SK-N-SH (cell line): ENCODE measurements at regions not wholly inside any gene's neighbourhood (a gene's known extent, or its start where the extent isn't known, plus 50 kb on each side); places are given as distances from the start of the nearest gene placed in this dataset.

Source experiments
- CTCF ChIA-PET: fragments of 300-600, 350-600 bp; formaldehyde crosslinking; extraction: SDS; loops from one replicate; lab custom pipeline; 2021; lab: Yijun Ruan, JAX
- POLR2A ChIA-PET: fragments of 350-600 bp; sonication (Branson Sonifier 250); formaldehyde crosslinking; extraction: SDS; loops from one replicate; lab custom pipeline; 2020; ENCODE audit warnings: antibody characterized with exemption, inconsistent platforms; lab: Yijun Ruan, JAX
- DNase-seq: peaks from one replicate; pipeline ENCODE4 v3.0.0; 2012
- H2AFZ ChIP-seq: fragments of 200-600 bp; sonication (generic); 2 replicates; pipeline ENCODE4 v1.8.1; 2016; ENCODE audit warnings: antibody characterized with exemption, mild to moderate bottlenecking, low read depth
- H3F3A ChIP-seq: fragments of 200-600 bp; sonication (generic); replicated peaks from 2 replicates; pipeline ENCODE3; 2016; ENCODE audit warnings: antibody characterized with exemption, mild to moderate bottlenecking; ENCODE audit not compliant: insufficient read depth
- H3K27ac ChIP-seq, 2 experiments: fragments of 200-500 bp in 1 of 2; fragments of 200-600 bp in 1 of 2; sonication (Bioruptor generic) in 1 of 2; sonication (generic), shearing (Covaris generic) in 1 of 2; 2 replicates each; pipeline versions ENCODE4 v1.5.1 to v1.6.1; 2014 to 2016; ENCODE audit warnings: low read depth in 2 of 2, inconsistent platforms in 1 of 2, low read length in 1 of 2, mild to moderate bottlenecking in 1 of 2, mixed read lengths in 1 of 2
- H3K27me3 ChIP-seq: fragments of 200-600 bp; sonication (generic), shearing (Covaris generic); 2 replicates; pipeline ENCODE4 v1.6.1; 2016; ENCODE audit warnings: mixed run types; ENCODE audit not compliant: insufficient read depth
- H3K36me3 ChIP-seq, 2 experiments: fragments of 200-500 bp in 1 of 2; fragments of 200-600 bp in 1 of 2; sonication (Bioruptor generic) in 1 of 2; sonication (generic) in 1 of 2; replicated peaks in 1 of 2; 2 replicates each; pipeline versions ENCODE3 to v1.5.1; 2014 to 2016; ENCODE audit warnings: low read length in 1 of 2, mild to moderate bottlenecking in 1 of 2; ENCODE audit not compliant: insufficient read depth in 2 of 2, control insufficient read depth in 1 of 2
- H3K4me1 ChIP-seq, 2 experiments: fragments of 200-500 bp in 1 of 2; fragments of 200-600 bp in 1 of 2; sonication (Bioruptor generic) in 1 of 2; sonication (generic), shearing (Covaris generic) in 1 of 2; 2 replicates each; pipeline versions ENCODE4 v1.5.1 to v1.6.1; 2014 to 2016; ENCODE audit warnings: low read depth in 1 of 2, low read length in 1 of 2, mixed run types in 1 of 2; ENCODE audit not compliant: insufficient read depth in 2 of 2, control insufficient read depth in 1 of 2
- H3K4me2 ChIP-seq: fragments of 200-600 bp; sonication (generic), shearing (Covaris generic); 2 replicates; pipeline ENCODE4 v1.6.1; 2017; ENCODE audit warnings: mixed run types
- H3K4me3 ChIP-seq, 2 experiments: fragments of 200-500 bp in 1 of 2; fragments of 200-600 bp in 1 of 2; sonication (Bioruptor generic) in 1 of 2; sonication (generic), shearing (Covaris generic) in 1 of 2; 2 replicates each; pipeline versions ENCODE4 v1.5.1 to v1.8.1; 2014 to 2016; ENCODE audit warnings: low read depth in 2 of 2, inconsistent platforms in 1 of 2, low read length in 1 of 2, mild to moderate bottlenecking in 1 of 2, mixed read lengths in 1 of 2, moderate library complexity in 1 of 2
- H3K79me2 ChIP-seq: fragments of 200-600 bp; sonication (generic); 2 replicates; pipeline ENCODE4 v1.8.1; 2017; ENCODE audit warnings: mild to moderate bottlenecking; ENCODE audit not compliant: insufficient read depth
- H3K9ac ChIP-seq: fragments of 200-600 bp; sonication (generic); 2 replicates; pipeline ENCODE4 v1.6.1; 2017; ENCODE audit warnings: mixed run types
- H3K9me2 ChIP-seq: fragments of 200-600 bp; sonication (generic); 2 replicates; pipeline ENCODE4 v1.6.1; 2017; ENCODE audit warnings: mixed run types
- H3K9me3 ChIP-seq: fragments of 200-600 bp; sonication (generic); 2 replicates; pipeline ENCODE4 v1.6.1; 2017; ENCODE audit warnings: mixed run types, mild to moderate bottlenecking, moderate library complexity
- H4K20me1 ChIP-seq: fragments of 200-600 bp; sonication (generic); 2 replicates; pipeline ENCODE4 v1.6.1; 2017; ENCODE audit warnings: mild to moderate bottlenecking, mixed run types; ENCODE audit not compliant: insufficient read depth
- CHD2 ChIP-seq: fragments of 150-350 bp; IDR thresholded peaks from 2 replicates; pipeline ENCODE4 v1.6.1; 2018; ENCODE audit warnings: low read length; ENCODE audit not compliant: partially characterized antibody
- CTCF ChIP-seq: fragments of 200-600 bp; sonication (generic); IDR thresholded peaks from 2 replicates; pipeline ENCODE4 v1.6.1; 2017; ENCODE audit warnings: antibody characterized with exemption, mild to moderate bottlenecking, moderate library complexity
- EZH2phosphoT487 ChIP-seq: fragments of 200-600 bp; sonication (generic); IDR thresholded peaks from 2 replicates; pipeline ENCODE4 v1.6.1; 2017; ENCODE audit warnings: low read depth, mixed run types, mild to moderate bottlenecking, antibody characterized with exemption, moderate library complexity, borderline replicate concordance
- FOSL2 ChIP-seq: IDR thresholded peaks from 2 replicates; pipeline ENCODE4 v1.4.0; 2012; ENCODE audit warnings: low read depth, mild to moderate bottlenecking, moderate library complexity, borderline replicate concordance
- IRF3 ChIP-seq: fragments of 150-350 bp; IDR thresholded peaks from 2 replicates; pipeline ENCODE4 v1.6.1; 2016; ENCODE audit warnings: mild to moderate bottlenecking, low read depth, low read length
- PBX3 ChIP-seq: IDR thresholded peaks from 2 replicates; pipeline ENCODE4; 2012
- RAD21 ChIP-seq: IDR thresholded peaks from 2 replicates; pipeline ENCODE4 v1.6.1; 2012; ENCODE audit warnings: mild to moderate bottlenecking, low read length
- TCF12 ChIP-seq: IDR thresholded peaks from 2 replicates; pipeline ENCODE4 v1.4.0; 2012
- YY1 ChIP-seq: IDR thresholded peaks from 2 replicates; pipeline ENCODE4 v1.4.0; 2012; ENCODE audit warnings: low read depth, mild to moderate bottlenecking
- WGBS: methylation state at CpG from one replicate; pipeline ENCODE4 v1.1.6; 2017; ENCODE audit warnings: low lambda C conversion rate; 5-methylcytosine and 5-hydroxymethylcytosine counted together

- TF ChIP-seq CTCF = no peak
These were observed 545.8 kb downstream of the MMUT start (continued) for GRCh38 chr6:48917233-48917632.

- no peak overlapping the region for H3K27ac ChIP-seq
- H2AFZ ChIP-seq = no peak overlapping the region
- CTCF ChIA-PET = no interaction called here
These were observed 546.4 kb downstream of the MMUT start for GRCh38 chr6:48916607-48917006.

GRCh38 chr6:48915591-48915990 is 547.5 kb downstream of the MMUT start:
- TF ChIP-seq CHD2 = no peak
- Histone ChIP-seq H3K79me2 (no peaks in the 10 kb centered on the region), H4K20me1 (no peaks in the 10 kb centered on the region), H3K27me3 (no peaks in the 10 kb centered on the region; the same call in 1 of the 2 replicates), H3F3A (no peaks in the 10 kb centered on the region), H3K9me3 (no peaks in the 10 kb centered on the region), H3K36me3 (no peaks in the 10 kb centered on the region), H2AFZ (no peak overlapping the region), H3K9ac (no peak overlapping the region), H3K4me2 (no peak overlapping the region), H3K4me3 (no peak overlapping the region), H3K9me2 (no peaks in the 10 kb centered on the region), H3K4me1 (no peaks in the 10 kb centered on the region), H3K27ac (no peak overlapping the region)
- no peak for DNase-seq
- CTCF ChIA-PET = no interaction called here
- POLR2A ChIA-PET = no interaction called here

More at GRCh38 chr6:48916607-48917006, 546.4 kb downstream of the MMUT start:
- no peaks in the 10 kb centered on the region for H4K20me1 ChIP-seq
- H3K4me2 ChIP-seq = no peak overlapping the region
- H3K36me3 ChIP-seq = no peaks in the 10 kb centered on the region
- no peak overlapping the region for H3K4me3 ChIP-seq
- H3K9me2 ChIP-seq = no peaks in the 10 kb centered on the region
- H3F3A ChIP-seq = no peaks in the 10 kb centered on the region
- H3K4me1 ChIP-seq = no peaks in the 10 kb centered on the region
- DNase-seq = no peak
- no peaks in the 10 kb centered on the region for H3K9me3 ChIP-seq
- TF ChIP-seq FOSL2 = no peak
- no peak for TF ChIP-seq RAD21
- POLR2A ChIA-PET = no interaction called here
- no peaks in the 10 kb centered on the region for H3K79me2 ChIP-seq
- H3K9ac ChIP-seq = no peak overlapping the region
- H3K27me3 ChIP-seq = no peaks in the 10 kb centered on the region; the same call in 1 of the 2 replicates

- no peaks in the 10 kb centered on the region for H3K79me2 ChIP-seq
- no peak for TF ChIP-seq YY1
- TF ChIP-seq EZH2phosphoT487 = no peak
- TF ChIP-seq PBX3 = no peak
- TF ChIP-seq CTCF = no peak
- TF ChIP-seq IRF3 = no peak
- TF ChIP-seq TCF12 = no peak
These were observed 550.5 kb downstream of the MMUT start for GRCh38 chr6:48912503-48912902.

More at GRCh38 chr6:48912503-48912902, 550.5 kb downstream of the MMUT start:
- Histone ChIP-seq H3K4me3 (no peak overlapping the region), H4K20me1 (no peaks in the 10 kb centered on the region), H3K9me3 (no peaks in the 10 kb centered on the region), H3K9ac (no peak overlapping the region), H3F3A (no peaks in the 10 kb centered on the region), H3K36me3 (no peaks in the 10 kb centered on the region), H3K9me2 (no peaks in the 10 kb centered on the region), H3K4me1 (no peaks in the 10 kb centered on the region), H3K27ac (no peak overlapping the region), H3K4me2 (no peak overlapping the region), H3K27me3 (no peaks in the 10 kb centered on the region), H2AFZ (no peak overlapping the region)
- 28% methylated on average over 2 of the region's 2 CpGs for WGBS
- ChIA-PET POLR2A (no interaction called here), CTCF (interaction anchor here (1.5 kb wide), 1 partner anchor 14 kb away, joined by 3 read pairs; no protein-coding TSS in a partner anchor)
- no peak for DNase-seq
